Karpas-422 (cell line): ENCODE measurements at regions not wholly inside any gene's neighbourhood (a gene's known extent, or its start where the extent isn't known, plus 50 kb on each side); places are given as distances from the start of the nearest gene placed in this dataset.
A peak's percentile ranks its signal among the peaks of the same experiment; 100 is the strongest.

Experiments
- DNase-seq: peaks from one replicate; pipeline ENCODE4 v3.0.0-alpha.2; 2015
- H2AFZ ChIP-seq: fragments of 200-600 bp; sonication (generic); 2 replicates; pipeline ENCODE4 v1.6.1; 2014; ENCODE audit warnings: antibody characterized with exemption, low read length, mixed read lengths
- H3K27ac ChIP-seq: fragments of 200-600 bp; sonication (generic); 2 replicates; pipeline ENCODE4 v1.5.1; 2014; ENCODE audit warnings: mild to moderate bottlenecking, low read length, moderate library complexity
- H3K27me3 ChIP-seq: fragments of 200-600 bp; sonication (generic); 2 replicates; pipeline ENCODE4 v1.6.1; 2014; ENCODE audit warnings: low read length, mixed read lengths
- H3K36me3 ChIP-seq: fragments of 200-600 bp; sonication (generic); 2 replicates; pipeline ENCODE4 v1.6.1; 2014; ENCODE audit warnings: low read length, mixed read lengths; ENCODE audit not compliant: insufficient read depth
- H3K4me1 ChIP-seq: fragments of 200-600 bp; sonication (generic); 2 replicates; pipeline ENCODE4 v1.6.1; 2014; ENCODE audit warnings: mild to moderate bottlenecking, low read length, mixed read lengths
- H3K4me2 ChIP-seq: fragments of 200-600 bp; sonication (generic); 2 replicates; pipeline ENCODE4 v1.6.1; 2014; ENCODE audit warnings: low read length, low read depth, mild to moderate bottlenecking; ENCODE audit not compliant: poor library complexity, severe bottlenecking
- H3K4me3 ChIP-seq: fragments of 200-600 bp; sonication (generic); 2 replicates; pipeline ENCODE4 v1.5.1; 2014; ENCODE audit warnings: mild to moderate bottlenecking, antibody characterized with exemption, low read length, mixed read lengths
- H3K79me2 ChIP-seq: fragments of 200-600 bp; sonication (generic); 2 replicates; pipeline ENCODE4 v1.6.1; 2014; ENCODE audit warnings: mild to moderate bottlenecking, low read length, mixed read lengths
- H3K9ac ChIP-seq: fragments of 200-600 bp; sonication (generic); 2 replicates; pipeline ENCODE4 v1.6.0; 2014; ENCODE audit warnings: low read length
- H3K9me2 ChIP-seq: fragments of 200-600 bp; sonication (generic), shearing (Covaris generic); replicated peaks from 2 replicates; pipeline ENCODE4 v1.6.0; 2014; ENCODE audit warnings: mild to moderate bottlenecking, low read length, moderate library complexity; ENCODE audit not compliant: insufficient read depth
- H3K9me3 ChIP-seq: fragments of 300-700, 200-600 bp; sonication (generic); 2 replicates; pipeline ENCODE4 v1.6.1; 2014; ENCODE audit warnings: low read length, mixed read lengths
- H4K20me1 ChIP-seq: fragments of 200-600 bp; sonication (generic); 2 replicates; pipeline ENCODE4 v1.6.1; 2014; ENCODE audit warnings: mild to moderate bottlenecking, antibody characterized with exemption, low read length, low read depth; ENCODE audit not compliant: insufficient read depth

- H3K27me3 ChIP-seq = no peaks in the 10 kb centered on the region
- H3K4me2 ChIP-seq = no peak overlapping the region
- H3K27ac ChIP-seq = no peak overlapping the region
- no peaks in the 10 kb centered on the region for H3K9me3 ChIP-seq
- H3K36me3 ChIP-seq = no peaks in the 10 kb centered on the region
- no peaks in the 10 kb centered on the region for H3K9me2 ChIP-seq
- H3K4me3 ChIP-seq = no peak overlapping the region
- H3K4me1 ChIP-seq = no peaks in the 10 kb centered on the region
- H2AFZ ChIP-seq = no peak overlapping the region
- no peak for DNase-seq
- no peaks in the 10 kb centered on the region for H4K20me1 ChIP-seq
- H3K79me2 ChIP-seq = no peaks in the 10 kb centered on the region
- H3K9ac ChIP-seq = no peak overlapping the region
Measured at GRCh38 chr21:39108291-39109162, 74.7 kb downstream of the PSMG1 start.

- Histone ChIP-seq H3K4me1 (no peaks in the 10 kb centered on the region), H3K9me3 (no peaks in the 10 kb centered on the region), H3K27me3 (no peaks in the 10 kb centered on the region), H3K4me3 (no peak overlapping the region), H3K9ac (no peak overlapping the region), H4K20me1 (no peaks in the 10 kb centered on the region), H3K79me2 (no peaks in the 10 kb centered on the region), H3K27ac (no peak overlapping the region), H3K9me2 (no peaks in the 10 kb centered on the region), H3K4me2 (no peak overlapping the region), H3K36me3 (no peaks in the 10 kb centered on the region), H2AFZ (no peak overlapping the region)
- no peak for DNase-seq
Measured at GRCh38 chr21:39107739-39108138, 75.5 kb downstream of the PSMG1 start.

GRCh38 chr21:39106881-39107462 lies 76.3 kb downstream of the PSMG1 start:
- no peak overlapping the region for H2AFZ ChIP-seq
- H3K4me1 ChIP-seq = no peaks in the 10 kb centered on the region
- H3K79me2 ChIP-seq = no peaks in the 10 kb centered on the region
- H3K9me3 ChIP-seq = no peaks in the 10 kb centered on the region
- H3K9me2 ChIP-seq = no peaks in the 10 kb centered on the region
- DNase-seq = no peak
- H4K20me1 ChIP-seq = no peaks in the 10 kb centered on the region
- no peak overlapping the region for H3K4me2 ChIP-seq
- no peak overlapping the region for H3K9ac ChIP-seq
- H3K4me3 ChIP-seq = no peak overlapping the region
- H3K36me3 ChIP-seq = no peaks in the 10 kb centered on the region
- no peak overlapping the region for H3K27ac ChIP-seq
- no peaks in the 10 kb centered on the region for H3K27me3 ChIP-seq

- H3K4me2 ChIP-seq = no peak overlapping the region
- no peaks in the 10 kb centered on the region for H3K36me3 ChIP-seq
- H3K27me3 ChIP-seq = no peaks in the 10 kb centered on the region
- H2AFZ ChIP-seq = no peak overlapping the region
- no peaks in the 10 kb centered on the region for H4K20me1 ChIP-seq
- H3K9me3 ChIP-seq = no peaks in the 10 kb centered on the region
- no peaks in the 10 kb centered on the region for H3K4me1 ChIP-seq
- no peak overlapping the region for H3K4me3 ChIP-seq
- DNase-seq = no peak
- no peak overlapping the region for H3K27ac ChIP-seq
- H3K9me2 ChIP-seq = no peaks in the 10 kb centered on the region
- no peaks in the 10 kb centered on the region for H3K79me2 ChIP-seq
- no peak overlapping the region for H3K9ac ChIP-seq
Measured at GRCh38 chr21:39105836-39106235, 77.4 kb downstream of the PSMG1 start.

GRCh38 chr21:39105341-39105765 lies 77.9 kb downstream of the PSMG1 start:
- no peaks in the 10 kb centered on the region for H3K9me3 ChIP-seq

GRCh38 chr21:39104911-39105310 lies 78.3 kb downstream of the PSMG1 start:
- H3K9ac ChIP-seq = no peak overlapping the region
- no peaks in the 10 kb centered on the region for H3K27me3 ChIP-seq
- no peaks in the 10 kb centered on the region for H3K79me2 ChIP-seq
- H4K20me1 ChIP-seq = no peaks in the 10 kb centered on the region
- H3K27ac ChIP-seq = no peak overlapping the region
- no peak overlapping the region for H3K4me3 ChIP-seq
- H3K4me2 ChIP-seq = no peak overlapping the region
- H3K9me2 ChIP-seq = no peaks in the 10 kb centered on the region
- H2AFZ ChIP-seq = 0 out of 2 replicates have a peak overlapping the region, but pooled peaks have one; percentile 39
- no peaks in the 10 kb centered on the region for H3K36me3 ChIP-seq
- DNase-seq = no peak
- H3K9me3 ChIP-seq = no peaks in the 10 kb centered on the region
- no peaks in the 10 kb centered on the region for H3K4me1 ChIP-seq

More at GRCh38 chr21:39105341-39105765, 77.9 kb downstream of the PSMG1 start:
- no peaks in the 10 kb centered on the region for H3K4me1 ChIP-seq
- H3K9me2 ChIP-seq = no peaks in the 10 kb centered on the region
- no peaks in the 10 kb centered on the region for H3K27me3 ChIP-seq
- no peaks in the 10 kb centered on the region for H4K20me1 ChIP-seq
- H3K36me3 ChIP-seq = no peaks in the 10 kb centered on the region
- no peak overlapping the region for H3K9ac ChIP-seq
- no peak overlapping the region for H3K4me2 ChIP-seq
- no peak overlapping the region for H3K27ac ChIP-seq
- no peak for DNase-seq
- 0 out of 2 replicates have a peak overlapping the region, but pooled peaks have one; percentile 39 for H2AFZ ChIP-seq
- no peak overlapping the region for H3K4me3 ChIP-seq
- no peaks in the 10 kb centered on the region for H3K79me2 ChIP-seq

GRCh38 chr21:39103689-39104088 lies 79.6 kb downstream of the PSMG1 start:
- no peaks in the 10 kb centered on the region for H3K9me2 ChIP-seq
- H4K20me1 ChIP-seq = no peaks in the 10 kb centered on the region
- no peak for DNase-seq
- no peak overlapping the region for H3K9ac ChIP-seq
- H2AFZ ChIP-seq = no peak overlapping the region
- H3K36me3 ChIP-seq = no peaks in the 10 kb centered on the region
- H3K9me3 ChIP-seq = no peaks in the 10 kb centered on the region
- no peaks in the 10 kb centered on the region for H3K79me2 ChIP-seq
- no peak overlapping the region for H3K27ac ChIP-seq
- H3K4me1 ChIP-seq = no peaks in the 10 kb centered on the region
- no peaks in the 10 kb centered on the region for H3K27me3 ChIP-seq
- H3K4me2 ChIP-seq = no peak overlapping the region
- H3K4me3 ChIP-seq = no peak overlapping the region

GRCh38 chr21:39099859-39100258 lies 83.4 kb downstream of the PSMG1 start:
- H3K9ac ChIP-seq = no peak overlapping the region
- peaks cover 15% of the 10 kb centered on the region for H3K4me1 ChIP-seq
- DNase-seq = no peak
- peaks cover 4% of the 10 kb centered on the region; the same call in 1 of the 2 replicates for H4K20me1 ChIP-seq
- no peak overlapping the region for H3K4me2 ChIP-seq
- no peak overlapping the region for H2AFZ ChIP-seq
- no peaks in the 10 kb centered on the region for H3K79me2 ChIP-seq
- no peaks in the 10 kb centered on the region for H3K9me3 ChIP-seq
- no peaks in the 10 kb centered on the region for H3K36me3 ChIP-seq
- no peaks in the 10 kb centered on the region for H3K27me3 ChIP-seq
- no peaks in the 10 kb centered on the region for H3K9me2 ChIP-seq
- H3K4me3 ChIP-seq = no peak overlapping the region
- H3K27ac ChIP-seq = no peak overlapping the region
